HepG2 (cell line): ENCODE measurements at regions not wholly inside any gene's neighbourhood (a gene's known extent, or its start where the extent isn't known, plus 50 kb on each side); places are given as distances from the start of the nearest gene placed in this dataset.
A peak's percentile ranks its signal among the peaks of the same experiment; 100 is the strongest.

Source experiments
- ARNTL ChIP-seq: sonication (generic); formaldehyde crosslinking; IDR thresholded peaks from 2 replicates; pipeline ENCODE4 v1.4.0; 2020; ENCODE audit warnings: mild to moderate bottlenecking, missing genetic modification reagents
- FOSL1 ChIP-seq: sonication (generic); formaldehyde crosslinking; IDR thresholded peaks from 2 replicates; pipeline ENCODE4 v1.9.0; 2021; ENCODE audit warnings: missing genetic modification reagents, borderline replicate concordance
- FOXA3 ChIP-seq: IDR thresholded peaks from 2 replicates; pipeline ENCODE4 v1.6.1; 2016; ENCODE audit warnings: missing genetic modification reagents, missing compliant biosample characterization
- FOXO1 ChIP-seq: sonication (generic); formaldehyde crosslinking; IDR thresholded peaks from 2 replicates; pipeline ENCODE4 v1.4.0; 2020; ENCODE audit warnings: missing genetic modification reagents
- FOXP1 ChIP-seq, 2 experiments: fragments of 450-650 bp in 1 of 2; IDR thresholded peaks; 2 replicates each; pipeline ENCODE4 v1.6.1; 2017 to 2018; ENCODE audit warnings: antibody characterized with exemption in 1 of 2
- JUN ChIP-seq: sonication (generic); formaldehyde crosslinking; IDR thresholded peaks from 2 replicates; pipeline ENCODE4 v1.4.0; 2020; ENCODE audit warnings: mild to moderate bottlenecking, missing genetic modification reagents
- RBAK ChIP-seq: sonication (generic); formaldehyde crosslinking; IDR thresholded peaks from 2 replicates; pipeline ENCODE4 v1.5.1; 2020; ENCODE audit warnings: mild to moderate bottlenecking, missing genetic modification reagents
- RCOR2 ChIP-seq: IDR thresholded peaks from 2 replicates; pipeline ENCODE4 v1.6.1; 2016; ENCODE audit warnings: missing biosample characterization, missing genetic modification reagents
- SNAI1 ChIP-seq: sonication (generic); formaldehyde crosslinking; IDR thresholded peaks from 2 replicates; pipeline ENCODE4 v1.5.0; 2020; ENCODE audit warnings: mild to moderate bottlenecking, missing genetic modification reagents, borderline replicate concordance
- SP2 ChIP-seq: sonication (generic); formaldehyde crosslinking; IDR thresholded peaks from 2 replicates; pipeline ENCODE4 v1.5.1; 2020; ENCODE audit warnings: mild to moderate bottlenecking, missing genetic modification reagents
- TOPORS ChIP-seq: sonication (generic); formaldehyde crosslinking; IDR thresholded peaks from 2 replicates; pipeline ENCODE4 v1.8.0; 2023; ENCODE audit warnings: mild to moderate bottlenecking, missing genetic modification reagents
- ZFP41 ChIP-seq: sonication (generic); formaldehyde crosslinking; IDR thresholded peaks from 2 replicates; pipeline ENCODE4 v1.4.0; 2020; ENCODE audit warnings: mild to moderate bottlenecking, missing genetic modification reagents, borderline replicate concordance
- ZNF354B ChIP-seq: sonication (generic); formaldehyde crosslinking; IDR thresholded peaks from 2 replicates; pipeline ENCODE4 v1.8.0; 2022; ENCODE audit warnings: mild to moderate bottlenecking, missing genetic modification reagents
- ZNF432 ChIP-seq: sonication (generic); formaldehyde crosslinking; IDR thresholded peaks from 2 replicates; pipeline ENCODE4 v1.5.0; 2020; ENCODE audit warnings: missing genetic modification reagents, mild to moderate bottlenecking, borderline replicate concordance
- ZNF552 ChIP-seq: sonication (generic); formaldehyde crosslinking; IDR thresholded peaks from 2 replicates; pipeline ENCODE4 v1.9.0; 2022; ENCODE audit warnings: missing genetic modification reagents, mild to moderate bottlenecking, borderline replicate concordance
- ZNF558 ChIP-seq: sonication (generic); formaldehyde crosslinking; IDR thresholded peaks from 2 replicates; pipeline ENCODE4 v1.9.0; 2022; ENCODE audit warnings: mild to moderate bottlenecking, missing genetic modification reagents, borderline replicate concordance
- ZNF878 ChIP-seq: sonication (generic); formaldehyde crosslinking; IDR thresholded peaks from 2 replicates; pipeline ENCODE4 v1.8.1; 2023; ENCODE audit warnings: mild to moderate bottlenecking, missing genetic modification reagents, moderate library complexity
- TF ChIP-seq, protein P1 (sequence below): sonication (generic); formaldehyde crosslinking; IDR thresholded peaks from 2 replicates; pipeline ENCODE4 v1.4.0; 2020; ENCODE audit warnings: missing genetic modification reagents, borderline replicate concordance
- TF ChIP-seq, protein P2 (sequence below): conservative IDR thresholded peaks from 2 replicates; pipeline ENCODE4 v1.6.1; 2018; ENCODE audit warnings: missing genetic modification reagents
- TF ChIP-seq, protein P3 (sequence below): sonication (generic); formaldehyde crosslinking; IDR thresholded peaks from 2 replicates; pipeline ENCODE4 v1.8.0; 2022; ENCODE audit warnings: mild to moderate bottlenecking, missing genetic modification reagents, moderate library complexity
- TF ChIP-seq, protein P4 (sequence below): sonication (generic); formaldehyde crosslinking; IDR thresholded peaks from 2 replicates; pipeline ENCODE4 v1.4.0; 2020; ENCODE audit warnings: missing genetic modification reagents, borderline replicate concordance
- TF ChIP-seq, protein P5 (sequence below): sonication (generic); formaldehyde crosslinking; conservative IDR thresholded peaks from 2 replicates; pipeline ENCODE4 v1.5.0; 2020; ENCODE audit warnings: missing genetic modification reagents

DNA sequence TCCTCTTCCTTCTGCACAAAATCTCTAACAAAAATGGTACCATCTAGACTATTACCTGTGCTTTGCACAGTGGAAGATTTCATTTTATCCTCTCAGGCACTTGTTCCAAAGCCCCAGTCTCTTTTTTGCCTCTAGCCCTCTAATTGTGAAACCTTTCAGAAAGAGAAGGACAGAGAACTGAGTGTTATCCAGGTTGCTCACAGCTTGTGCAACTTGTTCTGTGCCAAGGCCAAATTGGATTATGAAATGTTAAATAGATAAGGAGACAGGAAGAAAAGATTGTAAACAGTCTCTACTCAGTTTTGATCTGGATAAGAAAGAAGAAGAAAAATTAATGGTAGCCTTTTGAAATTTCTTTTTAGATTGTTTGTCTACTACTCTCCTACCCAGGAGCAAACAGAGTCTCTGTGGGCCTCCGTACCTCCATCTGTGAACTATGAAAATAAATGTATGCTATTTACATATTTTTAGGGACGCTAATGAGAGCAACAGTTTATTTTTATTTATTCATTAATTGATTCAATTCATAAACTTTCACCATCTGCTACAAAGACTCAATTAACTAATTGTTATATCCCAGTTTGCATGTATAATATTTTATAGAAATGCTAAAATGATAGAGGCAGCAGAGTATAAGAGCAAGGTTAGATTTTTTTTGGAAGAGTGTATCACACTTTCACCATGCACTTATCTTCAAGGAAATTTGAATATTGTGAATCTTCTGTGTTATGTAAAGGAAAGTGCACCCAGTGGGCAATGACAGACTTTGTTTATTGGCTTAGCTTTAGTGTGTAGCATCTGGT is 339.0 kb upstream of the ETAA1 start (continued):
- TF ChIP-seq ZNF432 (CRISPR knock-in tag) (no peak), ZFP41 (CRISPR knock-in tag) (no peak), JUN (no peak), RBAK (CRISPR knock-in tag) (no peak), ZNF354B (CRISPR knock-in tag) (no peak), SNAI1 (CRISPR knock-in tag) (no peak), ZNF558 (CRISPR knock-in tag) (no peak), SP2 (no peak), RCOR2 (CRISPR knock-in tag) (peak; percentile 88; the same call in 1 of the 2 replicates), FOSL1 (CRISPR knock-in tag) (no peak), ZNF878 (CRISPR knock-in tag) (no peak), TOPORS (CRISPR knock-in tag) (no peak), ZNF552 (CRISPR knock-in tag) (no peak), FOXP1 (IDR thresholded peaks at IDR 0.05) (no peak), FOXP1 (CRISPR knock-in tag; IDR thresholded peaks at IDR 0.05) (peak; percentile 83), FOXA3 (peak; percentile 89), ARNTL (no peak), FOXO1 (CRISPR knock-in tag) (peak; percentile 96)
- TF ChIP-seq, protein P1, sequence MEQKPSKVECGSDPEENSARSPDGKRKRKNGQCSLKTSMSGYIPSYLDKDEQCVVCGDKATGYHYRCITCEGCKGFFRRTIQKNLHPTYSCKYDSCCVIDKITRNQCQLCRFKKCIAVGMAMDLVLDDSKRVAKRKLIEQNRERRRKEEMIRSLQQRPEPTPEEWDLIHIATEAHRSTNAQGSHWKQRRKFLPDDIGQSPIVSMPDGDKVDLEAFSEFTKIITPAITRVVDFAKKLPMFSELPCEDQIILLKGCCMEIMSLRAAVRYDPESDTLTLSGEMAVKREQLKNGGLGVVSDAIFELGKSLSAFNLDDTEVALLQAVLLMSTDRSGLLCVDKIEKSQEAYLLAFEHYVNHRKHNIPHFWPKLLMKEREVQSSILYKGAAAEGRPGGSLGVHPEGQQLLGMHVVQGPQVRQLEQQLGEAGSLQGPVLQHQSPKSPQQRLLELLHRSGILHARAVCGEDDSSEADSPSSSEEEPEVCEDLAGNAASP (CRISPR knock-in tag): peak; percentile 73; the same call in 1 of the 2 replicates
- TF ChIP-seq, protein P2, sequence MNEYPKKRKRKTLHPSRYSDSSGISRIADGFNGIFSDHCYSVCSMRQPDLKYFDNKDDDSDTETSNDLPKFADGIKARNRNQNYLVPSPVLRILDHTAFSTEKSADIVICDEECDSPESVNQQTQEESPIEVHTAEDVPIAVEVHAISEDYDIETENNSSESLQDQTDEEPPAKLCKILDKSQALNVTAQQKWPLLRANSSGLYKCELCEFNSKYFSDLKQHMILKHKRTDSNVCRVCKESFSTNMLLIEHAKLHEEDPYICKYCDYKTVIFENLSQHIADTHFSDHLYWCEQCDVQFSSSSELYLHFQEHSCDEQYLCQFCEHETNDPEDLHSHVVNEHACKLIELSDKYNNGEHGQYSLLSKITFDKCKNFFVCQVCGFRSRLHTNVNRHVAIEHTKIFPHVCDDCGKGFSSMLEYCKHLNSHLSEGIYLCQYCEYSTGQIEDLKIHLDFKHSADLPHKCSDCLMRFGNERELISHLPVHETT (CRISPR knock-in tag): no peak
- TF ChIP-seq, protein P3, sequence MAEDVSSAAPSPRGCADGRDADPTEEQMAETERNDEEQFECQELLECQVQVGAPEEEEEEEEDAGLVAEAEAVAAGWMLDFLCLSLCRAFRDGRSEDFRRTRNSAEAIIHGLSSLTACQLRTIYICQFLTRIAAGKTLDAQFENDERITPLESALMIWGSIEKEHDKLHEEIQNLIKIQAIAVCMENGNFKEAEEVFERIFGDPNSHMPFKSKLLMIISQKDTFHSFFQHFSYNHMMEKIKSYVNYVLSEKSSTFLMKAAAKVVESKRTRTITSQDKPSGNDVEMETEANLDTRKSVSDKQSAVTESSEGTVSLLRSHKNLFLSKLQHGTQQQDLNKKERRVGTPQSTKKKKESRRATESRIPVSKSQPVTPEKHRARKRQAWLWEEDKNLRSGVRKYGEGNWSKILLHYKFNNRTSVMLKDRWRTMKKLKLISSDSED (CRISPR knock-in tag): no peak
- TF ChIP-seq, protein P4, sequence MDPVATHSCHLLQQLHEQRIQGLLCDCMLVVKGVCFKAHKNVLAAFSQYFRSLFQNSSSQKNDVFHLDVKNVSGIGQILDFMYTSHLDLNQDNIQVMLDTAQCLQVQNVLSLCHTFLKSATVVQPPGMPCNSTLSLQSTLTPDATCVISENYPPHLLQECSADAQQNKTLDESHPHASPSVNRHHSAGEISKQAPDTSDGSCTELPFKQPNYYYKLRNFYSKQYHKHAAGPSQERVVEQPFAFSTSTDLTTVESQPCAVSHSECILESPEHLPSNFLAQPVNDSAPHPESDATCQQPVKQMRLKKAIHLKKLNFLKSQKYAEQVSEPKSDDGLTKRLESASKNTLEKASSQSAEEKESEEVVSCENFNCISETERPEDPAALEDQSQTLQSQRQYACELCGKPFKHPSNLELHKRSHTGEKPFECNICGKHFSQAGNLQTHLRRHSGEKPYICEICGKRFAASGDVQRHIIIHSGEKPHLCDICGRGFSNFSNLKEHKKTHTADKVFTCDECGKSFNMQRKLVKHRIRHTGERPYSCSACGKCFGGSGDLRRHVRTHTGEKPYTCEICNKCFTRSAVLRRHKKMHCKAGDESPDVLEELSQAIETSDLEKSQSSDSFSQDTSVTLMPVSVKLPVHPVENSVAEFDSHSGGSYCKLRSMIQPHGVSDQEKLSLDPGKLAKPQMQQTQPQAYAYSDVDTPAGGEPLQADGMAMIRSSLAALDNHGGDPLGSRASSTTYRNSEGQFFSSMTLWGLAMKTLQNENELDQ (CRISPR knock-in tag): no peak
- TF ChIP-seq, protein P5, sequence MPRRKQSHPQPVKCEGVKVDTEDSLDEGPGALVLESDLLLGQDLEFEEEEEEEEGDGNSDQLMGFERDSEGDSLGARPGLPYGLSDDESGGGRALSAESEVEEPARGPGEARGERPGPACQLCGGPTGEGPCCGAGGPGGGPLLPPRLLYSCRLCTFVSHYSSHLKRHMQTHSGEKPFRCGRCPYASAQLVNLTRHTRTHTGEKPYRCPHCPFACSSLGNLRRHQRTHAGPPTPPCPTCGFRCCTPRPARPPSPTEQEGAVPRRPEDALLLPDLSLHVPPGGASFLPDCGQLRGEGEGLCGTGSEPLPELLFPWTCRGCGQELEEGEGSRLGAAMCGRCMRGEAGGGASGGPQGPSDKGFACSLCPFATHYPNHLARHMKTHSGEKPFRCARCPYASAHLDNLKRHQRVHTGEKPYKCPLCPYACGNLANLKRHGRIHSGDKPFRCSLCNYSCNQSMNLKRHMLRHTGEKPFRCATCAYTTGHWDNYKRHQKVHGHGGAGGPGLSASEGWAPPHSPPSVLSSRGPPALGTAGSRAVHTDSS (CRISPR knock-in tag): no peak
